Stimulated activated CD4-positive, alpha-beta T cell treated with anti-CD3 and anti-CD28 coated beads, Interleukin-1b, Interleukin-23, amount 100 ng/mL, for 24 hours (primary cell): ENCODE measurements at regions not wholly inside any gene's neighbourhood (a gene's known extent, or its start where the extent isn't known, plus 50 kb on each side); places are given as distances from the start of the nearest gene placed in this dataset.

ENCODE experiments used
- DNase-seq, 4 experiments: peaks; one replicate each; pipeline ENCODE4 v3.0.0-alpha.2; 2020; ENCODE audit warnings: low read depth in 4 of 4, low spot score in 1 of 4

- no peak for DNase-seq
Observed at GRCh38 chr3:24751020-24751419, 256.4 kb upstream of the THRB start.

- DNase-seq: no peak
Observed at GRCh38 chr3:24756101-24756888, 261.6 kb upstream of the THRB start.

GRCh38 chr3:24763393-24763792, 268.7 kb upstream of the THRB start:
- no peak for DNase-seq

GRCh38 chr3:24764236-24764915, 269.7 kb upstream of the THRB start:
- no peak for DNase-seq

GRCh38 chr3:24765399-24765798, 270.7 kb upstream of the THRB start:
- no peak for DNase-seq

- DNase-seq: no peak
Observed at GRCh38 chr3:24769918-24770317, 275.3 kb upstream of the THRB start.

GRCh38 chr3:24773798-24774197, 279.1 kb upstream of the THRB start:
- no peak for DNase-seq

GRCh38 chr3:24780991-24781390, 286.3 kb upstream of the THRB start:
- DNase-seq: no peak

- DNase-seq: no peak
Observed at GRCh38 chr3:24781454-24781853, 286.8 kb upstream of the THRB start.

- no peak for DNase-seq
Observed at GRCh38 chr3:24793896-24794295, 299.2 kb upstream of the THRB start.

- DNase-seq: no peak
Observed at GRCh38 chr3:24802614-24803013, 308.0 kb upstream of the THRB start.

- no peak for DNase-seq
Observed at GRCh38 chr3:24804095-24804494, 309.4 kb upstream of the THRB start.

- no peak for DNase-seq
Observed at GRCh38 chr3:24810881-24811280, 316.2 kb upstream of the THRB start.

GRCh38 chr3:24812116-24812515, 317.5 kb upstream of the THRB start:
- DNase-seq: no peak

GRCh38 chr3:24818055-24818454, 323.4 kb upstream of the THRB start:
- no peak for DNase-seq

GRCh38 chr3:24828011-24828410, 333.4 kb upstream of the THRB start:
- DNase-seq: no peak

- no peak for DNase-seq
Observed at GRCh38 chr3:24828551-24828950, 333.9 kb upstream of the THRB start.

GRCh38 chr3:24829011-24829581, 334.4 kb upstream of the THRB start:
- DNase-seq: no peak

GRCh38 chr3:24829629-24830229, 335.1 kb upstream of the THRB start:
- no peak for DNase-seq

GRCh38 chr3:24830230-24831152, 335.8 kb upstream of the THRB start:
- no peak for DNase-seq

- no peak for DNase-seq
Observed at GRCh38 chr3:24831221-24831620, 336.6 kb upstream of the THRB start.
